ENCODE measurements at regions not wholly inside any gene's neighbourhood (a gene's known extent, or its start where the extent isn't known, plus 50 kb on each side); places are given as distances from the start of the nearest gene placed in this dataset.
"Not testable (repeated sequence)": the region's sequence is repeated elsewhere in the genome, so short reads cannot be mapped to it uniquely, and the experiment has no call there.

- intact Hi-C loops (cut with DNase I; ENCODE audit: low total_unique reads), result no loop called here
- Histone ChIP-seq H3K4me1 (no peaks in the 10 kb centered on the region), H3K9me3 (no peaks in the 10 kb centered on the region), H3K27me3 (no peaks in the 10 kb centered on the region), H3K4me3 (no peak overlapping the region), H3K27ac (no peak overlapping the region), H3K36me3 (no peaks in the 10 kb centered on the region)
- TF ChIP-seq POLR2AphosphoS5 (IDR thresholded peaks at IDR 0.05) (no peak), CTCF (IDR thresholded peaks at IDR 0.05) (no peak), POLR2A (IDR thresholded peaks at IDR 0.05) (no peak)
- DNase-seq (ENCODE audit: low spot score in 2 of 2), result no peak
These were observed 117.4 kb downstream of the ZNF365 start for GRCh38 chr10:62491597-62491996.

- Histone ChIP-seq H3K4me3 (no peak overlapping the region), H3K27me3 (no peaks in the 10 kb centered on the region), H3K27ac (peak overlapping the region in 1 of 2 donors; percentile 21), H3K4me1 (no peaks in the 10 kb centered on the region), H3K9me3 (no peaks in the 10 kb centered on the region), H3K36me3 (no peaks in the 10 kb centered on the region)
- no peak for DNase-seq (ENCODE audit: low spot score in 2 of 2)
- TF ChIP-seq CTCF (IDR thresholded peaks at IDR 0.05) (peak in 2 of 3 donors; percentile 38 to 53), POLR2A (IDR thresholded peaks at IDR 0.05) (no peak), POLR2AphosphoS5 (IDR thresholded peaks at IDR 0.05) (no peak)
- intact Hi-C loops (cut with DNase I; ENCODE audit: low total_unique reads), result no loop called here
These were observed 118.1 kb downstream of the ZNF365 start for GRCh38 chr10:62492012-62492869.

- Histone ChIP-seq H3K4me3 (no peak overlapping the region), H3K27me3 (no peaks in the 10 kb centered on the region), H3K27ac (peak overlapping the region; percentile 21 to 55), H3K4me1 (no peaks in the 10 kb centered on the region), H3K36me3 (no peaks in the 10 kb centered on the region), H3K9me3 (no peaks in the 10 kb centered on the region)
- TF ChIP-seq POLR2A (IDR thresholded peaks at IDR 0.05), result no peak
- no peak for DNase-seq (ENCODE audit: low spot score in 2 of 2)
- intact Hi-C loops (cut with DNase I; ENCODE audit: low total_unique reads), result no loop called here
These were observed 118.7 kb downstream of the ZNF365 start for GRCh38 chr10:62492870-62493180.

- no peaks in the 10 kb centered on the region for H3K36me3 ChIP-seq
- intact Hi-C loops (cut with DNase I; ENCODE audit: low total_unique reads), result no loop called here
These were observed 122.8 kb downstream of the ZNF365 start for GRCh38 chr10:62496925-62497324.

GRCh38 chr10:62498271-62498670 lies 124.1 kb downstream of the ZNF365 start:
- no peak overlapping the region for H3K4me3 ChIP-seq
- no peak overlapping the region for H3K27ac ChIP-seq
- no peak for DNase-seq (ENCODE audit: low spot score in 2 of 2)
- TF ChIP-seq POLR2A (IDR thresholded peaks at IDR 0.05) (no peak), POLR2AphosphoS5 (IDR thresholded peaks at IDR 0.05) (no peak), CTCF (IDR thresholded peaks at IDR 0.05) (no peak)
- no peaks in the 10 kb centered on the region for H3K9me3 ChIP-seq
- H3K4me1 ChIP-seq, result no peaks in the 10 kb centered on the region
- intact Hi-C loops (cut with DNase I; ENCODE audit: low total_unique reads), result no loop called here
- no peaks in the 10 kb centered on the region for H3K27me3 ChIP-seq
- H3K36me3 ChIP-seq, result no peaks in the 10 kb centered on the region

More at GRCh38 chr10:62496925-62497324, 122.8 kb downstream of the ZNF365 start:
- H3K4me1 ChIP-seq, result no peaks in the 10 kb centered on the region
- DNase-seq (ENCODE audit: low spot score in 2 of 2), result no peak
- no peak overlapping the region for H3K27ac ChIP-seq
- TF ChIP-seq POLR2AphosphoS5 (IDR thresholded peaks at IDR 0.05) (no peak), CTCF (IDR thresholded peaks at IDR 0.05) (no peak), POLR2A (IDR thresholded peaks at IDR 0.05) (no peak)
- H3K9me3 ChIP-seq, result no peaks in the 10 kb centered on the region
- H3K27me3 ChIP-seq, result no peaks in the 10 kb centered on the region
- no peak overlapping the region for H3K4me3 ChIP-seq

- H3K27ac ChIP-seq; DNase-seq (ENCODE audit: low spot score in 2 of 2); H3K36me3 ChIP-seq; H3K4me3 ChIP-seq; H3K9me3 ChIP-seq; H3K27me3 ChIP-seq; H3K4me1 ChIP-seq; intact Hi-C loops (cut with DNase I; ENCODE audit: low total_unique reads): not testable (repeated sequence)
These were observed 125.9 kb downstream of the ZNF365 start for GRCh38 chr10:62500116-62500515.

All from breast epithelium (tissue), 4 donors.